A549 (cell line): ENCODE measurements at regions not wholly inside any gene's neighbourhood (a gene's known extent, or its start where the extent isn't known, plus 50 kb on each side); places are given as distances from the start of the nearest gene placed in this dataset.

Experiments
- MAFK ChIP-seq: fragments of 450-650 bp; IDR thresholded peaks from 2 replicates; pipeline ENCODE4 v1.6.1; 2014; ENCODE audit not compliant: partially characterized antibody
- RFX5 ChIP-seq: fragments of 450-650 bp; IDR thresholded peaks from 2 replicates; pipeline ENCODE4 v1.7.1; 2014; ENCODE audit warnings: antibody characterized with exemption, mild to moderate bottlenecking, moderate library complexity
- TP53 ChIP-seq: fragments of 250-450 bp; sonication (Bioruptor Pico); IDR thresholded peaks from 2 replicates; pipeline ENCODE4 v1.5.0; 2021; ENCODE audit warnings: mild to moderate bottlenecking, moderate library complexity
- TF ChIP-seq, protein P1 (sequence below): fragments of >200 bp; sonication (Bioruptor Twin); formaldehyde crosslinking; IDR thresholded peaks from 3 replicates; pipeline ENCODE4 v1.5.1; 2016

DNA sequence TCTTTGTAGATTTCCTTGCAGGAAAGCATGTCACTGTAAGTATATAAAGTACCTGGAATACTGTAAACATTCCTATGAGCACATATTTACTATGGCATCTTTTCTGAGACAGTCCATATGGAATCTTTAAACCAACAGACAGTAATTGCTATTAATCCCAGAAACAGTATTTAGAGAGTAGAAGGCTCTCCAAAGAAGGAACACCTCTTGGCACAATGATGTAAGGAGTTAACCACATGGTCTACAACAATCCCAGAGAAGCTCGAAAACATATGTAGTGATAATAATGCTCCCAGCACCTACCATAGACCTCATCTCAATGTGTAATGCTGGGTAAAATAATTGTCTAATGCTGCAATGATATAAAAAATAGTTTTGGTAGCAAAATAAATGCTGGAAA is 95.8 kb upstream of the IL12A start:
- TF ChIP-seq, protein P1, sequence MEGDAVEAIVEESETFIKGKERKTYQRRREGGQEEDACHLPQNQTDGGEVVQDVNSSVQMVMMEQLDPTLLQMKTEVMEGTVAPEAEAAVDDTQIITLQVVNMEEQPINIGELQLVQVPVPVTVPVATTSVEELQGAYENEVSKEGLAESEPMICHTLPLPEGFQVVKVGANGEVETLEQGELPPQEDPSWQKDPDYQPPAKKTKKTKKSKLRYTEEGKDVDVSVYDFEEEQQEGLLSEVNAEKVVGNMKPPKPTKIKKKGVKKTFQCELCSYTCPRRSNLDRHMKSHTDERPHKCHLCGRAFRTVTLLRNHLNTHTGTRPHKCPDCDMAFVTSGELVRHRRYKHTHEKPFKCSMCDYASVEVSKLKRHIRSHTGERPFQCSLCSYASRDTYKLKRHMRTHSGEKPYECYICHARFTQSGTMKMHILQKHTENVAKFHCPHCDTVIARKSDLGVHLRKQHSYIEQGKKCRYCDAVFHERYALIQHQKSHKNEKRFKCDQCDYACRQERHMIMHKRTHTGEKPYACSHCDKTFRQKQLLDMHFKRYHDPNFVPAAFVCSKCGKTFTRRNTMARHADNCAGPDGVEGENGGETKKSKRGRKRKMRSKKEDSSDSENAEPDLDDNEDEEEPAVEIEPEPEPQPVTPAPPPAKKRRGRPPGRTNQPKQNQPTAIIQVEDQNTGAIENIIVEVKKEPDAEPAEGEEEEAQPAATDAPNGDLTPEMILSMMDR, result no peak
- no peak for TF ChIP-seq TP53
- TF ChIP-seq MAFK, result no peak
- TF ChIP-seq RFX5, result no peak
